Kidney (tissue), 13 donors: ENCODE measurements at regions not wholly inside any gene's neighbourhood (a gene's known extent, or its start where the extent isn't known, plus 50 kb on each side); places are given as distances from the start of the nearest gene placed in this dataset.

Experiments used
- DNase-seq, 5 donors: peaks; one replicate each; pipeline ENCODE4 v3.0.0-alpha.2; 2013 to 2020
- FAIRE-seq: peaks from 2 replicates; lab custom pipeline; 2012; peaks lifted over from hg19 to GRCh38; lab: Jason Lieb, UNC
- H3K27ac ChIP-seq, 2 donors: one replicate each; pipeline ENCODE4 v1.7.0; 2013; ENCODE audit warnings: low read depth in 2 of 2, low read length in 2 of 2, inconsistent platforms in 1 of 2
- H3K27me3 ChIP-seq: one replicate; pipeline ENCODE4 v1.7.1; 2013; ENCODE audit warnings: low read length, inconsistent platforms; ENCODE audit not compliant: control insufficient read depth, insufficient read depth
- H3K36me3 ChIP-seq, 3 donors: one replicate each; pipeline versions ENCODE4 v1.7.0 to v1.7.1; 2013; ENCODE audit warnings: low read length in 3 of 3, control low read depth in 1 of 3, inconsistent platforms in 1 of 3; ENCODE audit not compliant: insufficient read depth in 3 of 3, control insufficient read depth in 2 of 3
- H3K4me1 ChIP-seq, 3 donors: one replicate each; pipeline versions ENCODE4 v1.7.0 to v1.7.1; 2013; ENCODE audit warnings: low read length in 3 of 3, inconsistent platforms in 1 of 3, low read depth in 1 of 3; ENCODE audit not compliant: control insufficient read depth in 2 of 3, insufficient read depth in 2 of 3
- H3K4me3 ChIP-seq, 3 donors: one replicate each; pipeline versions ENCODE4 v1.7.0 to v1.8.1; 2013; ENCODE audit warnings: low read length in 3 of 3, control low read depth in 1 of 3, inconsistent platforms in 1 of 3
- H3K9ac ChIP-seq, 3 donors: one replicate each; pipeline versions ENCODE4 v1.7.0 to v1.7.1; 2013; ENCODE audit warnings: low read length in 3 of 3, control low read depth in 1 of 3, inconsistent platforms in 1 of 3
- H3K9me3 ChIP-seq, 3 donors: one replicate each; pipeline versions ENCODE4 v1.7.0 to v1.7.1; 2013; ENCODE audit warnings: low read length in 3 of 3, control low read depth in 1 of 3, inconsistent platforms in 1 of 3; ENCODE audit not compliant: control insufficient read depth in 2 of 3, insufficient read depth in 1 of 3
- CTCF ChIP-seq: IDR thresholded peaks from 3 replicates; pipeline ENCODE4 v1.5.1; 2012; ENCODE audit warnings: mild to moderate bottlenecking, moderate library complexity, borderline replicate concordance; ENCODE audit not compliant: insufficient read depth; ENCODE audit errors: extremely low read depth
- intact Hi-C: fragments of 100-400 bp; cut with DNase I; formaldehyde crosslinking; loops from one replicate; pipeline ENCODE4 v1.11.1; 2022
- donor health status: control.
- donor health status: control.
- donor health status: control.
- donor health status: control.
- donor health status: control.
- donor health status: DM: yes; HTN: yes; CAD: no.
- donor health status: Normal renal cell carcinoma (clear cell type).

GRCh38 chr10:59033622-59034021, 142.8 kb upstream of the PHYHIPL start:
- FAIRE-seq (no peak), DNase-seq (no peak)
- no peak for TF ChIP-seq CTCF

GRCh38 chr10:59036311-59037017, 140.0 kb upstream of the PHYHIPL start:
- FAIRE-seq (peak; percentile 66), DNase-seq (peak in 2 of 5 donors; percentile 18 to 23)
- H3K27me3 ChIP-seq: no peaks in the 10 kb centered on the region
- intact Hi-C loops: no loop called here
- peak overlapping the region; percentile 73 to 93 for H3K27ac ChIP-seq
- H3K4me1 ChIP-seq: peaks cover 0 to 14% (median 7%) of the 10 kb centered on the region in 3 donors
- H3K9ac ChIP-seq: peak overlapping the region in 1 of 3 donors; percentile 9
- TF ChIP-seq CTCF: no peak
- peak overlapping the region in 2 of 3 donors; percentile 8 to 22 for H3K4me3 ChIP-seq
- H3K36me3 ChIP-seq: no peaks in the 10 kb centered on the region
- no peaks in the 10 kb centered on the region for H3K9me3 ChIP-seq

More at GRCh38 chr10:59033622-59034021, 142.8 kb upstream of the PHYHIPL start:
- H3K27me3 ChIP-seq: no peaks in the 10 kb centered on the region
- intact Hi-C loops: no loop called here
- no peak overlapping the region for H3K4me3 ChIP-seq
- no peaks in the 10 kb centered on the region for H3K36me3 ChIP-seq
- H3K9me3 ChIP-seq: no peaks in the 10 kb centered on the region
- no peak overlapping the region for H3K27ac ChIP-seq
- no peak overlapping the region for H3K9ac ChIP-seq
- H3K4me1 ChIP-seq: peaks cover 0 to 14% (median 7%) of the 10 kb centered on the region in 3 donors

- Histone ChIP-seq H3K27me3 (no peaks in the 10 kb centered on the region), H3K27ac (peak overlapping the region; percentile 73 to 93), H3K4me1 (peaks cover 0 to 14% (median 7%) of the 10 kb centered on the region in 3 donors), H3K36me3 (no peaks in the 10 kb centered on the region), H3K9ac (peak overlapping the region in 1 of 3 donors; percentile 9), H3K9me3 (no peaks in the 10 kb centered on the region), H3K4me3 (peak overlapping the region in 1 of 3 donors; percentile 22)
- FAIRE-seq (no peak), DNase-seq (no peak)
- TF ChIP-seq CTCF: no peak
- intact Hi-C loops: no loop called here
Measured at GRCh38 chr10:59037018-59037389, 139.4 kb upstream of the PHYHIPL start.
